SK-N-SH (cell line): ENCODE measurements at regions not wholly inside any gene's neighbourhood (a gene's known extent, or its start where the extent isn't known, plus 50 kb on each side); places are given as distances from the start of the nearest gene placed in this dataset.
A peak's percentile ranks its signal among the peaks of the same experiment; 100 is the strongest.

Experiments used
- CTCF ChIA-PET: fragments of 300-600, 350-600 bp; formaldehyde crosslinking; extraction: SDS; loops from one replicate; lab custom pipeline; 2021; lab: Yijun Ruan, JAX
- POLR2A ChIA-PET: fragments of 350-600 bp; sonication (Branson Sonifier 250); formaldehyde crosslinking; extraction: SDS; loops from one replicate; lab custom pipeline; 2020; ENCODE audit warnings: antibody characterized with exemption, inconsistent platforms; lab: Yijun Ruan, JAX
- DNase-seq: peaks from one replicate; pipeline ENCODE4 v3.0.0; 2012
- H2AFZ ChIP-seq: fragments of 200-600 bp; sonication (generic); 2 replicates; pipeline ENCODE4 v1.8.1; 2016; ENCODE audit warnings: antibody characterized with exemption, mild to moderate bottlenecking, low read depth
- H3F3A ChIP-seq: fragments of 200-600 bp; sonication (generic); replicated peaks from 2 replicates; pipeline ENCODE3; 2016; ENCODE audit warnings: antibody characterized with exemption, mild to moderate bottlenecking; ENCODE audit not compliant: insufficient read depth
- H3K27ac ChIP-seq, 2 experiments: fragments of 200-500 bp in 1 of 2; fragments of 200-600 bp in 1 of 2; sonication (Bioruptor generic) in 1 of 2; sonication (generic), shearing (Covaris generic) in 1 of 2; 2 replicates each; pipeline versions ENCODE4 v1.5.1 to v1.6.1; 2014 to 2016; ENCODE audit warnings: low read depth in 2 of 2, inconsistent platforms in 1 of 2, low read length in 1 of 2, mild to moderate bottlenecking in 1 of 2, mixed read lengths in 1 of 2
- H3K27me3 ChIP-seq: fragments of 200-600 bp; sonication (generic), shearing (Covaris generic); 2 replicates; pipeline ENCODE4 v1.6.1; 2016; ENCODE audit warnings: mixed run types; ENCODE audit not compliant: insufficient read depth
- H3K36me3 ChIP-seq, 2 experiments: fragments of 200-500 bp in 1 of 2; fragments of 200-600 bp in 1 of 2; sonication (Bioruptor generic) in 1 of 2; sonication (generic) in 1 of 2; replicated peaks in 1 of 2; 2 replicates each; pipeline versions ENCODE3 to v1.5.1; 2014 to 2016; ENCODE audit warnings: low read length in 1 of 2, mild to moderate bottlenecking in 1 of 2; ENCODE audit not compliant: insufficient read depth in 2 of 2, control insufficient read depth in 1 of 2
- H3K4me1 ChIP-seq, 2 experiments: fragments of 200-500 bp in 1 of 2; fragments of 200-600 bp in 1 of 2; sonication (Bioruptor generic) in 1 of 2; sonication (generic), shearing (Covaris generic) in 1 of 2; 2 replicates each; pipeline versions ENCODE4 v1.5.1 to v1.6.1; 2014 to 2016; ENCODE audit warnings: low read depth in 1 of 2, low read length in 1 of 2, mixed run types in 1 of 2; ENCODE audit not compliant: insufficient read depth in 2 of 2, control insufficient read depth in 1 of 2
- H3K4me2 ChIP-seq: fragments of 200-600 bp; sonication (generic), shearing (Covaris generic); 2 replicates; pipeline ENCODE4 v1.6.1; 2017; ENCODE audit warnings: mixed run types
- H3K4me3 ChIP-seq, 2 experiments: fragments of 200-500 bp in 1 of 2; fragments of 200-600 bp in 1 of 2; sonication (Bioruptor generic) in 1 of 2; sonication (generic), shearing (Covaris generic) in 1 of 2; 2 replicates each; pipeline versions ENCODE4 v1.5.1 to v1.8.1; 2014 to 2016; ENCODE audit warnings: low read depth in 2 of 2, inconsistent platforms in 1 of 2, low read length in 1 of 2, mild to moderate bottlenecking in 1 of 2, mixed read lengths in 1 of 2, moderate library complexity in 1 of 2
- H3K79me2 ChIP-seq: fragments of 200-600 bp; sonication (generic); 2 replicates; pipeline ENCODE4 v1.8.1; 2017; ENCODE audit warnings: mild to moderate bottlenecking; ENCODE audit not compliant: insufficient read depth
- H3K9ac ChIP-seq: fragments of 200-600 bp; sonication (generic); 2 replicates; pipeline ENCODE4 v1.6.1; 2017; ENCODE audit warnings: mixed run types
- H3K9me2 ChIP-seq: fragments of 200-600 bp; sonication (generic); 2 replicates; pipeline ENCODE4 v1.6.1; 2017; ENCODE audit warnings: mixed run types
- H3K9me3 ChIP-seq: fragments of 200-600 bp; sonication (generic); 2 replicates; pipeline ENCODE4 v1.6.1; 2017; ENCODE audit warnings: mixed run types, mild to moderate bottlenecking, moderate library complexity
- H4K20me1 ChIP-seq: fragments of 200-600 bp; sonication (generic); 2 replicates; pipeline ENCODE4 v1.6.1; 2017; ENCODE audit warnings: mild to moderate bottlenecking, mixed run types; ENCODE audit not compliant: insufficient read depth
- CTCF ChIP-seq: fragments of 200-600 bp; sonication (generic); IDR thresholded peaks from 2 replicates; pipeline ENCODE4 v1.6.1; 2017; ENCODE audit warnings: antibody characterized with exemption, mild to moderate bottlenecking, moderate library complexity
- ELF1 ChIP-seq: IDR thresholded peaks from 2 replicates; pipeline ENCODE4 v1.4.0; 2012
- EP300 ChIP-seq, 2 experiments: IDR thresholded peaks; 2 replicates each; pipeline versions ENCODE4 v1.4.0 to v1.6.1; 2012; ENCODE audit warnings: borderline replicate concordance in 1 of 2, low read depth in 1 of 2, low read length in 1 of 2
- EZH2phosphoT487 ChIP-seq: fragments of 200-600 bp; sonication (generic); IDR thresholded peaks from 2 replicates; pipeline ENCODE4 v1.6.1; 2017; ENCODE audit warnings: low read depth, mixed run types, mild to moderate bottlenecking, antibody characterized with exemption, moderate library complexity, borderline replicate concordance
- FOSL2 ChIP-seq: IDR thresholded peaks from 2 replicates; pipeline ENCODE4 v1.4.0; 2012; ENCODE audit warnings: low read depth, mild to moderate bottlenecking, moderate library complexity, borderline replicate concordance
- FOXJ3 ChIP-seq: sonication (generic); formaldehyde crosslinking; IDR thresholded peaks from 2 replicates; pipeline ENCODE4 v1.5.1; 2020; ENCODE audit warnings: mild to moderate bottlenecking, missing genetic modification reagents
- FOXM1 ChIP-seq: IDR thresholded peaks from 2 replicates; pipeline ENCODE4 v1.4.0; 2012; ENCODE audit warnings: low read depth, mild to moderate bottlenecking
- GABPA ChIP-seq: IDR thresholded peaks from 2 replicates; pipeline ENCODE4 v1.4.0; 2012; ENCODE audit warnings: low read depth, mild to moderate bottlenecking
- JUND ChIP-seq: IDR thresholded peaks from 2 replicates; pipeline ENCODE4 v1.4.0; 2012
- MEF2A ChIP-seq: IDR thresholded peaks from 2 replicates; pipeline ENCODE4 v1.4.0; 2012; ENCODE audit warnings: low read depth, borderline replicate concordance
- MXI1 ChIP-seq: IDR thresholded peaks from 2 replicates; pipeline ENCODE4 v1.6.1; 2012; ENCODE audit warnings: mild to moderate bottlenecking, low read depth, low read length, improper control_type of control experiment
- NRF1 ChIP-seq: IDR thresholded peaks from 2 replicates; pipeline ENCODE4 v1.6.1; 2012; ENCODE audit warnings: low read depth, mild to moderate bottlenecking, low read length
- PBX3 ChIP-seq: IDR thresholded peaks from 2 replicates; pipeline ENCODE4; 2012
- RAD21 ChIP-seq: IDR thresholded peaks from 2 replicates; pipeline ENCODE4 v1.6.1; 2012; ENCODE audit warnings: mild to moderate bottlenecking, low read length
- RCOR1 ChIP-seq: fragments of 150-350 bp; IDR thresholded peaks from 2 replicates; pipeline ENCODE4 v1.6.1; 2017; ENCODE audit warnings: antibody characterized with exemption, low read length
- REST ChIP-seq: IDR thresholded peaks from 2 replicates; pipeline ENCODE4 v1.6.1; 2012; ENCODE audit warnings: mild to moderate bottlenecking, low read depth, low read length, moderate library complexity
- RFX5 ChIP-seq: IDR thresholded peaks from 2 replicates; pipeline ENCODE4 v1.6.1; 2012; ENCODE audit warnings: mild to moderate bottlenecking, improper control_type of control experiment, low read length
- RXRA ChIP-seq: IDR thresholded peaks from 2 replicates; pipeline ENCODE4 v1.4.0; 2012; ENCODE audit warnings: low read depth, mild to moderate bottlenecking, borderline replicate concordance
- TCF12 ChIP-seq: IDR thresholded peaks from 2 replicates; pipeline ENCODE4 v1.4.0; 2012
- TEAD4 ChIP-seq: IDR thresholded peaks from 2 replicates; pipeline ENCODE4 v1.4.0; 2012; ENCODE audit warnings: mild to moderate bottlenecking, borderline replicate concordance; ENCODE audit not compliant: insufficient read depth
- WGBS: methylation state at CpG from one replicate; pipeline ENCODE4 v1.1.6; 2017; ENCODE audit warnings: low lambda C conversion rate; 5-methylcytosine and 5-hydroxymethylcytosine counted together
- TF ChIP-seq, protein P1 (sequence below): IDR thresholded peaks from 2 replicates; pipeline ENCODE4 v1.4.0; 2012; ENCODE audit warnings: low read depth

- H3K36me3 ChIP-seq = no peaks in the 10 kb centered on the region
- H3K79me2 ChIP-seq = no peaks in the 10 kb centered on the region
- H3K9ac ChIP-seq = no peak overlapping the region
- H3K9me3 ChIP-seq = no peaks in the 10 kb centered on the region
- ChIA-PET POLR2A (interaction anchor here (0.6 kb wide), 1 partner anchor 15 kb away, joined by 3 read pairs; no protein-coding TSS in a partner anchor), CTCF (interaction anchor here (1.3 to 2.8 kb wide), 4 partner anchors 10 to 472 kb away, joined by 4 to 9 read pairs (median 6); no protein-coding TSS in a partner anchor)
- 82% methylated on average over 13 of the region's 13 CpGs for WGBS
- no peak overlapping the region for H2AFZ ChIP-seq
- no peaks in the 10 kb centered on the region for H4K20me1 ChIP-seq
- no peak overlapping the region for H3K4me2 ChIP-seq
- no peaks in the 10 kb centered on the region for H3K9me2 ChIP-seq
- H3K27me3 ChIP-seq = peaks cover 24% of the 10 kb centered on the region
- H3K27ac ChIP-seq = no peak overlapping the region
- no peak overlapping the region for H3K4me3 ChIP-seq
- DNase-seq = peak; percentile 39
- peaks cover 4 to 23% of the 10 kb centered on the region in 2 experiments; a peak in 2 of 4 replicates for H3K4me1 ChIP-seq
- TF ChIP-seq FOXM1 = no peak
- no peak for TF ChIP-seq TCF12
- no peak for TF ChIP-seq MEF2A
- TF ChIP-seq GABPA = no peak
- H3F3A ChIP-seq = no peaks in the 10 kb centered on the region
These were observed 406.0 kb downstream of the SEC14L1 start for GRCh38 chr17:77546772-77547241.

DNA sequence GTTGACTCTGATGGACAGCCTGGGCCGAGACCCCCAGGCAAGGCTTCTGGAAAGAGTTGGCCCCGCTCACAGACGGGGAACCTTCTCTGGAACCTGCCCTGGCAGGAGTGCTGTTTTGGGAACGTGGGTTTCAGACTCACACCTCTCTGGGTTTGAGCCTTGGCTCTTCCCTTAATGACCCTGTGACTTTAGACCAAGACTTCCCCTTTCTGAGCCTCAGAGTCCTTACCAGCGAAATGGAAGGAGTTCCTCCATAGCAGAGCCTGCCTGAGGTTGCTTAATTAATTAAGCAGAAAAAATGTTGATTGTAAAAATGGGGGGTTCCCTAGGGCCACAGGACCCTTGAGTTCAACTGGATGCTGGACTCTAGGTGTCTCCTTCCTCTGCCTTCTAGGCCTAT is 408.2 kb downstream of the SEC14L1 start:
- H3K4me3 ChIP-seq = no peak overlapping the region
- H4K20me1 ChIP-seq = no peaks in the 10 kb centered on the region
- H3K36me3 ChIP-seq = no peaks in the 10 kb centered on the region
- H2AFZ ChIP-seq = no peak overlapping the region
- DNase-seq = no peak
- H3K9me2 ChIP-seq = no peaks in the 10 kb centered on the region
- CTCF ChIA-PET = interaction anchor here (1.4 to 2.8 kb wide), 2 partner anchors 465 to 470 kb away, joined by 7 to 8 read pairs; no protein-coding TSS in a partner anchor
- POLR2A ChIA-PET = no interaction called here
- no peaks in the 10 kb centered on the region for H3K79me2 ChIP-seq
- H3K9ac ChIP-seq = no peak overlapping the region
- H3K27ac ChIP-seq = no peak overlapping the region
- H3K4me2 ChIP-seq = no peak overlapping the region
- H3F3A ChIP-seq = no peaks in the 10 kb centered on the region
- 46% methylated on average over 5 of the region's 5 CpGs for WGBS
- TF ChIP-seq MXI1 (no peak), ELF1 (no peak), NRF1 (no peak), RFX5 (no peak), RXRA (no peak), FOSL2 (no peak), GABPA (no peak), RCOR1 (no peak), PBX3 (no peak), FOXJ3 (CRISPR knock-in tag) (no peak), EP300 (IDR thresholded peaks at IDR 0.05; ENCODE audit: borderline replicate concordance in 1 of 2, low read depth in 1 of 2, low read length in 1 of 2) (no peak), REST (no peak), CTCF (no peak), RAD21 (no peak), TEAD4 (no peak), EZH2phosphoT487 (no peak), JUND (no peak), FOXM1 (no peak)
- TF ChIP-seq, protein P1, sequence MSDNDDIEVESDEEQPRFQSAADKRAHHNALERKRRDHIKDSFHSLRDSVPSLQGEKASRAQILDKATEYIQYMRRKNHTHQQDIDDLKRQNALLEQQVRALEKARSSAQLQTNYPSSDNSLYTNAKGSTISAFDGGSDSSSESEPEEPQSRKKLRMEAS = no peak
- TF ChIP-seq, all 33 proteins: peak for 0
- Histone ChIP-seq H3K4me1 (peaks cover 0 to 4% of the 10 kb centered on the region in 2 experiments; a peak in 1 of 4 replicates), H3K9me3 (no peaks in the 10 kb centered on the region), H3K27me3 (peaks cover 33% of the 10 kb centered on the region)
